HCT116 (cell line): ENCODE measurements at regions not wholly inside any gene's neighbourhood (a gene's known extent, or its start where the extent isn't known, plus 50 kb on each side); places are given as distances from the start of the nearest gene placed in this dataset.

Experiments
- ATAC-seq: fragments of 200-7000 bp; cut with Tn5 transposase; 2 replicates; pipeline ENCODE4 v1.9.1; 2020; ENCODE audit warnings: mild to moderate bottlenecking, moderate library complexity
- BruUV-seq: library from RNA; stranded (reverse); fragments of 400-500 nt; replicated peaks from 2 replicates; lab custom pipeline; 2021; lab: Mats Ljungman, UMichigan
- CTCF ChIA-PET: fragments of 300-600 bp; sonication (Branson Sonifier 250); formaldehyde crosslinking; loops from one replicate; lab custom pipeline; 2021; ENCODE audit warnings: antibody characterized with exemption; lab: Charles Lee
- POLR2A ChIA-PET: fragments of 300-600, 350-600 bp; sonication (Branson Sonifier 250); formaldehyde crosslinking; loops from one replicate; lab custom pipeline; 2021; ENCODE audit warnings: antibody characterized with exemption; lab: Charles Lee
- RAD21 ChIA-PET, 2 experiments: fragments of 300-600 bp; sonication (Branson Sonifier 250); formaldehyde crosslinking; loops; one replicate each; lab custom pipeline; 2023; ENCODE audit warnings: low total read pairs in 2 of 2; ENCODE audit not compliant: uncharacterized antibody in 2 of 2, unreplicated experiment in 2 of 2, low non-redundant PET in 1 of 2; lab: Charles Lee
- DNase-seq: peaks from one replicate; pipeline ENCODE4 v3.0.0-alpha.2; 2010; ENCODE audit warnings: low read depth, low spot score
- H2AFZ ChIP-seq: fragments of 200-600 bp; shearing (Covaris generic), sonication (generic); 2 replicates; pipeline ENCODE4 v1.6.1; 2017; ENCODE audit warnings: low read depth, mixed run types, mixed read lengths, antibody characterized with exemption, low read length; ENCODE audit not compliant: poor library complexity, severe bottlenecking
- H3K27ac ChIP-seq: 2 replicates; pipeline ENCODE4 v1.5.1; 2012; ENCODE audit warnings: low read depth, low read length
- H3K27me3 ChIP-seq: fragments of 200-600 bp; sonication (generic); 2 replicates; pipeline ENCODE4 v1.6.1; 2016; ENCODE audit warnings: mixed run types, low read length, mixed read lengths; ENCODE audit not compliant: insufficient read depth
- H3K36me3 ChIP-seq, 2 experiments: fragments of 200-500 bp in 1 of 2; fragments of 200-600 bp in 1 of 2; sonication (Bioruptor generic) in 1 of 2; sonication (generic) in 1 of 2; 2 replicates each; pipeline versions ENCODE4 v1.5.1 to v1.6.1; 2014 to 2016; ENCODE audit warnings: low read length in 2 of 2, inconsistent platforms in 1 of 2, mixed read lengths in 1 of 2, mixed run types in 1 of 2; ENCODE audit not compliant: insufficient read depth in 2 of 2, control insufficient read depth in 1 of 2
- H3K4me1 ChIP-seq, 2 experiments: fragments of 200-600 bp in 1 of 2; sonication (generic) in 1 of 2; 2 replicates each; pipeline versions ENCODE4 v1.5.1 to v1.6.1; 2012 to 2017; ENCODE audit warnings: low read length in 2 of 2, inconsistent platforms in 1 of 2, mild to moderate bottlenecking in 1 of 2, mixed read lengths in 1 of 2, mixed run types in 1 of 2, moderate library complexity in 1 of 2; ENCODE audit not compliant: insufficient read depth in 2 of 2, control insufficient read depth in 1 of 2
- H3K4me2 ChIP-seq: fragments of 200-600 bp; sonication (generic); 2 replicates; pipeline ENCODE4 v1.6.1; 2017; ENCODE audit warnings: mixed run types, low read length, mixed read lengths
- H3K4me3 ChIP-seq, 2 experiments: fragments of 200-600 bp in 1 of 2; sonication (generic) in 1 of 2; replicated peaks in 1 of 2; 2 replicates each; pipeline ENCODE4 v1.5.1; 2011 to 2016; ENCODE audit warnings: low read length in 2 of 2, control low read depth in 1 of 2, low read depth in 1 of 2, mild to moderate bottlenecking in 1 of 2, mixed read lengths in 1 of 2, mixed run types in 1 of 2
- H3K79me2 ChIP-seq: fragments of 200-600 bp; sonication (generic); 2 replicates; pipeline ENCODE4 v1.6.1; 2017; ENCODE audit warnings: mild to moderate bottlenecking, mixed run types, low read length, moderate library complexity, mixed read lengths; ENCODE audit not compliant: insufficient read depth
- H3K9ac ChIP-seq: fragments of 200-600 bp; sonication (generic); 2 replicates; pipeline ENCODE4 v1.6.1; 2016; ENCODE audit warnings: low read length, mixed read lengths
- H3K9me2 ChIP-seq: fragments of 200-600 bp; sonication (generic), shearing (Covaris generic); 2 replicates; pipeline ENCODE4 v1.6.1; 2017; ENCODE audit warnings: mixed run types, mild to moderate bottlenecking, moderate library complexity; ENCODE audit not compliant: insufficient read depth
- H3K9me3 ChIP-seq, 2 experiments: fragments of 200-500 bp in 1 of 2; fragments of 200-600 bp in 1 of 2; sonication (Bioruptor generic) in 1 of 2; sonication (generic) in 1 of 2; 2 replicates each; pipeline ENCODE4 v1.6.1; 2014 to 2017; ENCODE audit warnings: low read length in 2 of 2, mixed read lengths in 2 of 2, inconsistent platforms in 1 of 2, low read depth in 1 of 2, mild to moderate bottlenecking in 1 of 2, mixed run types in 1 of 2, moderate library complexity in 1 of 2; ENCODE audit not compliant: control insufficient read depth in 1 of 2, insufficient read depth in 1 of 2
- H4K20me1 ChIP-seq: fragments of 200-600 bp; sonication (generic), shearing (Covaris generic); 2 replicates; pipeline ENCODE4 v1.6.1; 2017; ENCODE audit warnings: mixed run types, mild to moderate bottlenecking, moderate library complexity; ENCODE audit not compliant: insufficient read depth
- ATF3 ChIP-seq: IDR thresholded peaks from 2 replicates; pipeline ENCODE4 v1.6.1; 2012
- CBX3 ChIP-seq: IDR thresholded peaks from 2 replicates; pipeline ENCODE4 v1.6.1; 2012; ENCODE audit warnings: low read depth
- CEBPB ChIP-seq: IDR thresholded peaks from 2 replicates; pipeline ENCODE4 v1.6.1; 2012; ENCODE audit warnings: low read depth
- EGR1 ChIP-seq: IDR thresholded peaks from 2 replicates; pipeline ENCODE4 v1.6.1; 2012; ENCODE audit warnings: low read depth
- ELF1 ChIP-seq: IDR thresholded peaks from 2 replicates; pipeline ENCODE4 v1.6.1; 2012; ENCODE audit warnings: low read depth, borderline replicate concordance
- EZH2 ChIP-seq: fragments of 200-600 bp; sonication (generic); IDR thresholded peaks from 2 replicates; pipeline ENCODE4 v1.6.1; 2017; ENCODE audit warnings: antibody characterized with exemption, mixed run types
- FOSL1 ChIP-seq: IDR thresholded peaks from 2 replicates; pipeline ENCODE4 v1.6.1; 2012; ENCODE audit warnings: low read depth
- JUND ChIP-seq: IDR thresholded peaks from 2 replicates; pipeline ENCODE4 v1.6.1; 2012
- MAX ChIP-seq: IDR thresholded peaks from 2 replicates; pipeline ENCODE4 v1.6.1; 2012
- POLR2A ChIP-seq: IDR thresholded peaks from 2 replicates; pipeline ENCODE4 v1.7.0; 2011; ENCODE audit warnings: borderline replicate concordance; ENCODE audit not compliant: insufficient read depth, insufficient read length; ENCODE audit errors: extremely low read depth
- POLR2AphosphoS5 ChIP-seq: IDR thresholded peaks from 2 replicates; pipeline ENCODE4 v1.6.1; 2011; ENCODE audit warnings: mild to moderate bottlenecking, low read depth, low read length, moderate library complexity
- RAD21 ChIP-seq: IDR thresholded peaks from 2 replicates; pipeline ENCODE4 v1.6.1; 2012; ENCODE audit warnings: low read depth, mild to moderate bottlenecking
- REST ChIP-seq: IDR thresholded peaks from 2 replicates; pipeline ENCODE4 v1.6.1; 2012; ENCODE audit warnings: low read depth
- SIN3A ChIP-seq: IDR thresholded peaks from 2 replicates; pipeline ENCODE4 v1.6.1; 2012; ENCODE audit warnings: low read depth
- SRF ChIP-seq: IDR thresholded peaks from 2 replicates; pipeline ENCODE4 v1.6.1; 2012; ENCODE audit warnings: low read depth
- TCF7L2 ChIP-seq: IDR thresholded peaks from 2 replicates; pipeline ENCODE4 v1.7.0; 2011; ENCODE audit warnings: borderline replicate concordance, inconsistent platforms; ENCODE audit not compliant: insufficient read depth, insufficient read length; ENCODE audit errors: extremely low read depth
- YY1 ChIP-seq: IDR thresholded peaks from 2 replicates; pipeline ENCODE4 v1.6.1; 2011; ENCODE audit warnings: low read length, low read depth, moderate library complexity, mild to moderate bottlenecking; ENCODE audit not compliant: insufficient replicate concordance; ENCODE audit errors: extremely low read depth
- ZFX ChIP-seq: fragments of 450-650 bp; IDR thresholded peaks from 2 replicates; pipeline ENCODE4 v1.6.1; 2017
- intact Hi-C: fragments of 100-400 bp; cut with micrococcal nuclease; formaldehyde crosslinking; loops from 2 replicates; pipeline ENCODE4 v1.10.0; 2022
- TF ChIP-seq, protein P1 (sequence below): IDR thresholded peaks from 2 replicates; pipeline ENCODE4 v1.6.1; 2011; ENCODE audit warnings: mild to moderate bottlenecking, low read length, moderate library complexity; ENCODE audit not compliant: insufficient replicate concordance; ENCODE audit errors: extremely low read depth

GRCh38 chr15:95946241-95946640 lies 384.3 kb upstream of the NR2F2 start:
- intact Hi-C loops = no loop called here
- no peaks in the 10 kb centered on the region for H4K20me1 ChIP-seq
- H3K9ac ChIP-seq = no peak overlapping the region
- no peaks in the 10 kb centered on the region for H3K9me2 ChIP-seq
- no peaks in the 10 kb centered on the region for H3K9me3 ChIP-seq
- H3K4me2 ChIP-seq = no peak overlapping the region
- H3K4me1 ChIP-seq = no peaks in the 10 kb centered on the region
- no peaks in the 10 kb centered on the region for H3K79me2 ChIP-seq
- ChIA-PET POLR2A (no interaction called here), RAD21 (no interaction called here)
- ATAC-seq (no peak), DNase-seq (no peak)
- no TSS peak for BruUV-seq
- no peak overlapping the region for H3K4me3 ChIP-seq
- no peaks in the 10 kb centered on the region for H3K36me3 ChIP-seq
- no peak overlapping the region for H2AFZ ChIP-seq
- TF ChIP-seq ZFX (no peak), SRF (no peak), EZH2 (no peak), SIN3A (no peak), CEBPB (no peak), YY1 (no peak), FOSL1 (no peak), ATF3 (no peak), REST (no peak), JUND (no peak), TCF7L2 (no peak), POLR2A (no peak), MAX (no peak), POLR2AphosphoS5 (no peak), RAD21 (no peak), CBX3 (no peak), ELF1 (no peak), EGR1 (no peak)
- TF ChIP-seq, protein P1, sequence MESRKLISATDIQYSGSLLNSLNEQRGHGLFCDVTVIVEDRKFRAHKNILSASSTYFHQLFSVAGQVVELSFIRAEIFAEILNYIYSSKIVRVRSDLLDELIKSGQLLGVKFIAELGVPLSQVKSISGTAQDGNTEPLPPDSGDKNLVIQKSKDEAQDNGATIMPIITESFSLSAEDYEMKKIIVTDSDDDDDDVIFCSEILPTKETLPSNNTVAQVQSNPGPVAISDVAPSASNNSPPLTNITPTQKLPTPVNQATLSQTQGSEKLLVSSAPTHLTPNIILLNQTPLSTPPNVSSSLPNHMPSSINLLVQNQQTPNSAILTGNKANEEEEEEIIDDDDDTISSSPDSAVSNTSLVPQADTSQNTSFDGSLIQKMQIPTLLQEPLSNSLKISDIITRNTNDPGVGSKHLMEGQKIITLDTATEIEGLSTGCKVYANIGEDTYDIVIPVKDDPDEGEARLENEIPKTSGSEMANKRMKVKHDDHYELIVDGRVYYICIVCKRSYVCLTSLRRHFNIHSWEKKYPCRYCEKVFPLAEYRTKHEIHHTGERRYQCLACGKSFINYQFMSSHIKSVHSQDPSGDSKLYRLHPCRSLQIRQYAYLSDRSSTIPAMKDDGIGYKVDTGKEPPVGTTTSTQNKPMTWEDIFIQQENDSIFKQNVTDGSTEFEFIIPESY = no peak
- TF ChIP-seq, all 23 proteins: peak for 0
- CTCF ChIA-PET = no interaction called here
- no peak overlapping the region for H3K27ac ChIP-seq
- no peaks in the 10 kb centered on the region for H3K27me3 ChIP-seq
